Peyer's patch (tissue), 4 donors: ENCODE measurements at regions not wholly inside any gene's neighbourhood (a gene's known extent, or its start where the extent isn't known, plus 50 kb on each side); places are given as distances from the start of the nearest gene placed in this dataset.

Source experiments
- CTCF ChIP-seq, 6 experiments: fragments of 450-650 bp in 4 of 6; fragments of 200-600 bp in 2 of 6; sonication (generic) in 1 of 6; IDR thresholded peaks; one replicate each; pipeline ENCODE4 v1.5.1; 2017 to 2019; ENCODE audit warnings: antibody characterized with exemption in 6 of 6, mild to moderate bottlenecking in 3 of 6, moderate library complexity in 1 of 6
- POLR2A ChIP-seq, 2 donors: fragments of 450-650 bp; IDR thresholded peaks; one replicate each; pipeline ENCODE4 v1.5.1; 2017; ENCODE audit warnings: antibody characterized with exemption in 2 of 2, mild to moderate bottlenecking in 2 of 2, moderate library complexity in 2 of 2

DNA sequence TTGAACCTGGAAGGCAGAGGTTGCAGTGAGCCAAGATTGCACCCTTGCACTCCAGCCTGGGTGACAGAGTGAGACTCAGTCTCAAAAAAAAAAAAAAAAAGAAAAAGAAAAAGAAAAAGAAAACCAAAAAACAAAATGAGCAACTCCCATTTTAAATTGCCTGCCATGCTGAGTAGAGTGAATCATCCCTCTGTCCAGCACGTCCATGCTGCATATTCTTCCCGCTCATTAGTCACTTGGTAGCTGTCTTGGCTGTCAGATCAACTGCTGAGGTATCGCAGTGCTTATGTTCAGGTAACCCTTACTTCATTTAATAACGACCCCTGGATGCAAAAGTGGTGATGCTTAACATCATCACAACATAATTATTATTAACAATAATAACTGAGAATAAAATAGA is 60.7 kb upstream of the SMOX start:
- TF ChIP-seq CTCF (IDR thresholded peaks at IDR 0.05) (no peak), POLR2A (IDR thresholded peaks at IDR 0.05) (no peak)
